C4-2B (cell line): ENCODE measurements at regions not wholly inside any gene's neighbourhood (a gene's known extent, or its start where the extent isn't known, plus 50 kb on each side); places are given as distances from the start of the nearest gene placed in this dataset.
A peak's percentile ranks its signal among the peaks of the same experiment; 100 is the strongest.

ENCODE experiments used
- H3K27ac ChIP-seq: fragments of 450-650 bp; 2 replicates; pipeline ENCODE4 v1.5.1; 2017
- CTCF ChIP-seq: fragments of 450-650 bp; conservative IDR thresholded peaks from 2 replicates; pipeline ENCODE4 v1.5.1; 2017; ENCODE audit warnings: mild to moderate bottlenecking
- ZFX ChIP-seq: fragments of 450-650 bp; IDR thresholded peaks from 2 replicates; pipeline ENCODE4 v1.6.1; 2017

- TF ChIP-seq ZFX (no peak), CTCF (no peak)
- no peak overlapping the region for H3K27ac ChIP-seq
Measured at GRCh38 chr10:60675236-60675635, 103.0 kb upstream of the CDK1 start.

- peak overlapping the region; percentile 15; the same call in 1 of the 2 replicates for H3K27ac ChIP-seq
- TF ChIP-seq CTCF, result no peak
- no peak for TF ChIP-seq ZFX
Measured at GRCh38 chr10:60669501-60669900, 108.8 kb upstream of the CDK1 start.

- TF ChIP-seq ZFX, result no peak
- TF ChIP-seq CTCF, result no peak
- no peak overlapping the region for H3K27ac ChIP-seq
Measured at GRCh38 chr10:60666221-60666620, 112.1 kb upstream of the CDK1 start.

- no peak overlapping the region for H3K27ac ChIP-seq
- no peak for TF ChIP-seq CTCF
Measured at GRCh38 chr10:60664859-60665258, 113.4 kb upstream of the CDK1 start.

GRCh38 chr10:60663850-60664249, 114.4 kb upstream of the CDK1 start:
- TF ChIP-seq CTCF, result no peak
- TF ChIP-seq ZFX, result no peak
- H3K27ac ChIP-seq, result no peak overlapping the region

- no peak for TF ChIP-seq ZFX
- TF ChIP-seq CTCF, result no peak
- H3K27ac ChIP-seq, result peak overlapping the region; percentile 39; the same call in 1 of the 2 replicates
Measured at GRCh38 chr10:60662917-60663614, 115.2 kb upstream of the CDK1 start.

GRCh38 chr10:60661637-60662036, 116.6 kb upstream of the CDK1 start:
- TF ChIP-seq ZFX (no peak), CTCF (no peak)
- H3K27ac ChIP-seq, result no peak overlapping the region
